Hematopoietic multipotent progenitor cell (in vitro differentiated cells): ENCODE measurements at regions not wholly inside any gene's neighbourhood (a gene's known extent, or its start where the extent isn't known, plus 50 kb on each side); places are given as distances from the start of the nearest gene placed in this dataset.
A peak's percentile ranks its signal among the peaks of the same experiment; 100 is the strongest.

Experiments used
- DNase-seq, 3 donors: peaks; one replicate each; pipeline ENCODE4 v3.0.0-alpha.2; 2011 to 2015; ENCODE audit warnings: low read depth in 2 of 3, low spot score in 2 of 3

DNA sequence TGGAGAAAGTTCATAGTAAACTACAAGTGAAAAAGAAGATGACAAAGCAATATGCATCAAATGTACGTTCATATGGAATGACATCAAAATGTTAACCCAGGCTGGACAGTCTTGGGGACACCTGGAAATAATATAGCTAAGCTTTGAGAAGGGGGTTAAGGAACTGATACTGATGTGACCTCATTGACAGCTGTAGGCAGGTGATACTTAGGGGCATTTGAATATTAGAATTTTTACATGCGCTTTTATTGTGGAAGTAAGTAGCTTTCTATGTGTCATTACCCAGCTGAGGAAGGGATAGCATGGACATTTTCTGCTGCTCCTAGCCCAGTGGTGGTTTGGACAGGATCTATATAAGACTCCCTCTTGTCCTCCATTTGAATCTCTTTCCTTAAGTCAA lies 299.7 kb downstream of the CWC27 start:
- no peak for DNase-seq

DNA sequence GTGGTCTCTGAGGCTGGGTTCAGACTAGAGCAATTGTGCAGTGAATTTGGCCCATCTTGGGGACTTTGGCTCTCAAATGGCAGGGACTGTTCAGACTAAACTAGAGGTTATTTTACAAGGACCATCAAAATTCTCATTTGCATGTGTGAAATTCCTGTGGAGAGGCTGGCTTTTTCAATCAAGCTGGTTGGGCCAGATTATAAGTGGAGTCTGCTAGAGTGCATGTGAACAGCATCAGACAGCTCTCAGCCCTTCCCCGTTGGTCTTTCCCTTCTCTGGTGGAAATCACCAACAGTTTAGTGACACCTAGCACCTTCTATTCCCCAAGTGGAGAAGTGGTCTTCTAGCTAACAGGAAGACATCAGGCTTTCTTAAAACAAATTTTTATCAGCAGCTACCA lies 301.3 kb downstream of the CWC27 start:
- no peak for DNase-seq

DNA sequence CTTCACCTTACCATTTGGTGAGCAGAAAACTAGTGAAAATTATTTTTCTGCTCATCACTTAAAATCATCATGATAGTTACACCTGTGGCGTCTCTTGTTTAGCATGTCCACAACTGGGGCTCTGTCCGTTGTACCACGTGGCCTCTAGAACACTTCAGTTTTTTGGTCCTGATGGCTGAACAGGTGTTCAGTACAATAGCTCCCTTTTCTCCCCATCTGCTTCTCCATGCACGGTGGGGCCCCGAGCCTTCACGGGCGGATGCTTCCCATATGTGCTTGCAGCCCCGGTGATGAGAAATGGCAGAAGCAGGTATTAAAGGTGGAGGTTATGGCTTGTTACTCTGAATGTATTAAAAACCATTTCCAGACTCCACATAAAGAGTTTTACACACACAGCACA lies 304.1 kb downstream of the CWC27 start:
- DNase-seq = no peak

DNA sequence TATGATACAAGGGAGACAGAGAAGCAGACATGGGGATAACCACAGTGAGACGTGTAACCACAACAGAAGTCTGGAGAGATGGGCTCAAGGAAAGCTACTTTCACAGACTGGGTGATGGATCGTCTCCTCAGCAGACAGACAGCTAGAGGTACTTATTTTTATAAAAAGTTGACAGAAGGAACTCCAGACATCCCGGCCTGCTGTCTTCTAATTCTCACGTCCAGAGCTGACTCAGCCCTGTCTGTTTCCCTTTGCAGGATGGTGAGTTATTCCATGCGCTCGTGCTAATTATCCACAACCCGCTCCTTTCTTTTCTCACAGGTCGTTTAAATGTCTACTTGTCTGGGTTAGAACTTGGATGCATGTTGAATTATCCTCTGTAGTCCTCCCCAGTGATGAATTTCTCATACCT lies 304.5 kb downstream of the CWC27 start:
- no peak for DNase-seq

DNA sequence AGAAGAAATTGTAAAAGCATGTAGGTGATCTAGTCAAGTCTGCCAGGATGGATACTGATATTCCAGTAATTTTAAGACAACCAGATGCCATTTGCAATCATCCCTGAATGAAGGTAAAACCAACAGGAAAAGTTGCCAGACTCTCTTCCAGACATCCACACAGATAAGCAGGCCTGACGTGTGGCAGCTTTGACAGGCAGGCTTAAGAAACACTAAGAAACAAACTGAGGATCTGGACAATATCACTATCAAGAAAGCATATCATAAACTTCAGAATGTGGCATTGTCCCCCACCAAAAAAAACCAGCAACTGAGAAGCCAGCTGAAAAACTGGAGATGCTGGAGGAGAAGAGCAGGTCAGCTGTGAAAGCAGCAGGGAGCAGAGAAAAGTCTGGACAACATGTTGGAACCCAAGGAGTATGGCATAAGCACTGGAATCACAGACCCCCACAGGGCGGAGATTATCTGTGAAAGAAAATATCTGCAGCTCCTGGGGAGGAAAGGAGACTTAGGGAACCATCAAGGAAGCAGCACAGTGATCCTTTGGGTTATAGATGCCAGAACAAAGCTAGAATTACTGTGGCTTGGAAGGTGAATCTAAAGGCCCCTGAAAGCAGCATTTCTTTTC lies 307.0 kb downstream of the CWC27 start:
- no peak for DNase-seq

DNA sequence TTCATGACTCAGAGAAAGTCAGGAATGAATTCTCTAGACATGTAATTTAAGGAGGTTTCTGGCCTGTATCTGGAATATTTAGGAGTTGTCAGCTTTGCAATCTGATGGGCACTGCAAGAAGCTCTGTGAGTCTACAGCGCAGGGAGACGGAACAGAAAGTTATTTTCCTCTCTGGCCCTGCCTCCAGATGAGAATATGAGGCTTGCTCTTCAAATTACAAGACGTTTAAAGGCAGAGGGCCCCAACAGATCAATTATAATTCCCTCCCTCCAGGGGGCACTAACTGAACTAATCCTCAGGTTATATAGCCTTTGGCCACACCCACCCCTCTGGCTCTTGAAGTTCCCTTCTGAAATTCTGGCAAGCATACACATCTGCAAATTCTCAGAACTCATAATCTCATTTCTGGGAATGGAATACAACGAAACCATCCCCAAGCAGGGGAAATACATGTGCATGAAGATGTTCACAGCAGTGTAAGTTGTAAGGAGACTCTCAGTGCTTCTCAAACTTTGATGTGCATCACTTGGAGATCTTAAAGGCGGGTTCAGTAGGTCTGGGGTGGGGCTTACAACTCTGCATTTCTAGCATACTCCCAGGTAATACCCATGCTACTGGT lies 307.6 kb downstream of the CWC27 start:
- peak in 2 of 3 donors; percentile 68 to 87 for DNase-seq

DNA sequence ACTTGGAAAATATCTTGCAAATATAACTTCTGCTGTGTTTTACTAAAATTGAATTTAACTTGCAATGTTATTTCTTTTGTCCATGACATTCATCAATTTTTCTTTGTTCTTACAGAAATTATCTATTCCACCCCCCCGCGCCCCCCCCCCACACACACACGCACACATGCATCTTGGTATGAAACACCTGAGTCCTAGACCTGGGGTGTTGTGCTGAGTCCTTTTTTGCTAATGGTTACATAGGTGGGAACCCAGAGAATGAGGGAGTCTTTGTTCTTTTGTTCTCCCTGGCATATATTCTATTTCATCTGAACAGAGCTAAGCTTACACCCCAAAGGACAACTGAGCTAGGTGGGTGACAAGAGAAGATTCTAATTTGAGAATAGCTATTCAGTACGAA lies 308.9 kb downstream of the CWC27 start:
- no peak for DNase-seq

DNA sequence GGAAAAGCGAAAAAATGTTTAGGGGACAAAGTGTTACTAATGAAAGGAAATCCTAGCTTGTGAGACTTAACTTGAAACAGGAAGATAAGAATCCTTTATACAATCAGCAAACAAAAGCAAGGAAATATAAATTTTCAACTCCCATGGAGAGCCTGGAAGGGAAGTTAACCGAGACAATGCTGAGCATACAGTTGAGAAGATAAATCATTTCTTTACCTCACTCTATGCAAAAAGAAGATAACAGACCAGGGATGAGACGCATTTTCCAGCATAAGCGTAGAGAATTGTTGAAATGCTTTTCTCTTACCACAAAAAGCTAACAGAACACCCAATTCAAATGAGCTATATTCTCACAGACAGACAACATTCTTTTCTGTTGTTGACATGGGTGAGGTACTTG lies 309.6 kb downstream of the CWC27 start:
- DNase-seq = no peak

DNA sequence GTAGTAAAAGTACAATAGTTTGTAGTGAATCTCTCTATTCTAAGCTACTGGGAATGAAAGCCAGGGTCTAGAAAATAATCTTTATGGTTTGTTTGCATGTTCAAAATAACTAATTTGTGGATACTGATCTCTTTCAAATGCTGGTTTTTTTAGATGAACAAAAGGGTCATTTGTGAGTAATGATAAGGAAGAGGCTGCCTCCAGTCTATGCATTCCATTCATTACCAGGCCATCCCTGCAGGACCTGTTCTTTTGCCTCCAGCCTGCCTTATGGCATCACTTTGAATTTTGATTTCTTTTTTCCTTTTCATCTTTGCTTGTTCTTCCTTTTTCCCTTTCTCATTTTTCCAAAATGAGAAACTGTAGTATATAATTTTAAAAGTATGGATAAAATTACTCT lies 312.3 kb downstream of the CWC27 start:
- no peak for DNase-seq

DNA sequence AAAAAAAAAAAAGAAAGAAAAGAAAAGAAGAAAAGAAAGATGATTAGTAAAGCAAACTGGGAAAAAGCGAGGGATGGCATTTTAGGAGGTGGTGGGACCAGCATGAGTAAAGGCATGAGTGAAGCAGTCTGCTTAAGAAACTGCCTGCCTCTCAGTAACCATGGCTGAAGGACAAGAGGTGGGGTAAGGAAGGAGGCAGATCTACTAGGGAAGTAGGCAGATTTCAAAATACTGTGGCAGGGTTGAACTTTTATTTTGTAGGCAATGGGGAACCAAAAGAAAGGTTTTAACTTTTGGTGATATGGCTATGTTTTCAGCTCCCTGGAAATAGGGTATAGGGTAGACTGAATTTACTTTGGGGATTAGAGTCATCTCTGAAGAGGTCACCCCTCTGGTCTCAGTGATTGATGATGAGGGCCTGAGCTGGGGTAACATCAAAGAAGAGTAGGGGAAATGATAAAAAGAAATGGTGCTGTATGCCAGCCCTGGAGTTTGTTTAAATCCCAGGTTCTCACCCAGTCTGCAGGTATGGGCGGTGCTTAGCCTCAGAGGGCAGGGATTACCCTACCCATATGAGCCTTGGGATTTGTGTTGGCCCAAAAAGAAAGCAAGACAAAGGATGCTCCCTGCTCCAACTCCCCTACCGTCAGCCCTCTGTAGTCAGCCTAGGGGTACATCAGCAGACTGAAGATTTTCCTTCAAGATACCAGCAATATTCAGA lies 316.2 kb downstream of the CWC27 start:
- DNase-seq = no peak

DNA sequence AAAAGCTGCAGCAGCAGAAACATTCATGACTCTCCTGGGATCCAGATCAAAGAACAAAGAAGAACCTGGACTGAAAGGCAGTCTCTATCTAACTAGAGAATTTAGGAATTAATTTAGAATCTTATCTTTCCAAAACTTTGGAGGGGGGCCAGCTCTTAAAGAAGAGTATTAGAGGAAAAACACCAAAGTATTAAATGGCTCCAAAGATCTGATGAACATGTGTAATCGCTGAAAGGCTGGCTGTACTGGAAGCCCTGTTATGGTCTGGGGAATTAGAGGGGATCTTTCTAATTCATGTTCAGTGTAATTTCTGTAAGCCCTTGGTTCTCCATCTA lies 316.8 kb downstream of the CWC27 start:
- DNase-seq = no peak

DNA sequence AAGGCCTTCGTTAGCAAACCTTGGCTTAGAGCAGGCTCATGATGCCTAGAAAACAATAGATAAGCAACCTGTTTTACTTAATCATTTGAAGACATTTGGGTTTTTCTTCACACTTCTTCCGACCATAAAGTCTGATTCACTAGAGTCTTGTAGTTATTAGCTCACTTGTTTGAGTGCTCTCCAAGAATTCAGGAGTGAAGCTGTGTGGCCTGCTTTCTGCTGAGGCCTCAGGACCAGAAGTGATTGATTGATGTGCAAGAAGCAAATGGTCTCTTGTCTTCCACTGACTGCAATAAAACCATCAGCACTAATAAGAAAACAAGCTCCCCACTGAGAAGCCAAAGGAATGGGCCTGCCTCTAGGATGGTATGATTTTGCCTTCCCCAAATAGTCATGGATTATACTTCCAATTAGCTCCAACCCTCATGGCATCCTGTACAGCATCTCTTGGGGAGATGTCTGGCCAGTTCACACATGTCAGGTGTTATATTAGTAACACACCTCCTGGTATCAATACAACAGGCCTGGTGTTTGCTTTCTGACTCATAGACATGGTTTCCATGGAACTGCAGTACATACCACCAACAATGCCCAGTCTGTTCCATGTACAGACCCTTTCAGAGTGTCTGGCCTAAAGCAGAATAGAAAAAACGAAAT lies 317.6 kb downstream of the CWC27 start:
- no peak for DNase-seq

DNA sequence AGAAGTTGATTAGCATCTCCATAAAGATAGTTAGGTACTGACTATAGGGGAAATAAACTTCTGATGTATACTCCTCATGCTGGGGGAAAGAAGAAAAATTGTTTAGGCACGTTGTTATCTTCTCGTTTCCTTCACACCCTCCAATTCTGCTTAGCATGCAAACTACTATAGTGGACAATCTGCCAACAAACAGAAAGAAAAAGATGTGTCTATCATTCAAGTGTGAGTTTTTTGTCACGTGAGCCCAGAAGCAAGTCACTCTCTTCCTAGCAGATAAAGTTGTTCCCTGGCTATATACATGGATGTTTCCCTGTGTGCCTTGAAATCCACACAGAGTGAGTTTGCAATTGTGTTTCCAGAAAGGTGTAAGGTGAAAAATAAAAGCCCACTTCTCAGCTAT lies 318.4 kb downstream of the CWC27 start:
- DNase-seq = no peak

DNA sequence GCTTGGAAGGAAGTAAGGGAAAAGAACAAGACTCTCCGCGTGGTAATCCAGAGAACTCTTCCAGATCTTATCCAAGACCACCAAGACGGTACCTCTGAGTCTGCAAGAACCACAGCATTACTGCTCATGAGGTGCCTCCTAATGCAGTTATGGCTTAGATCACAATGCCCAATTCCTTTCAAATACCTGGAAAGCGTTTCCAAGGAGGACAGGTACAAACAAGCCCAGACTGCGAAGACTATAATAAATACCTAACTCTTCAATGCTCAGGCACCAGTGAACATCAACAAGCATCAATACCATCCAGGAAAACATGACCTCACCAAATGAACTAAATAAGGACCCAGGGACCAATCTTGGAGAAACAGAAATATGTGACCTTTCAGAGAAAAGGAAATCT lies 325.5 kb downstream of the CWC27 start:
- no peak for DNase-seq

DNA sequence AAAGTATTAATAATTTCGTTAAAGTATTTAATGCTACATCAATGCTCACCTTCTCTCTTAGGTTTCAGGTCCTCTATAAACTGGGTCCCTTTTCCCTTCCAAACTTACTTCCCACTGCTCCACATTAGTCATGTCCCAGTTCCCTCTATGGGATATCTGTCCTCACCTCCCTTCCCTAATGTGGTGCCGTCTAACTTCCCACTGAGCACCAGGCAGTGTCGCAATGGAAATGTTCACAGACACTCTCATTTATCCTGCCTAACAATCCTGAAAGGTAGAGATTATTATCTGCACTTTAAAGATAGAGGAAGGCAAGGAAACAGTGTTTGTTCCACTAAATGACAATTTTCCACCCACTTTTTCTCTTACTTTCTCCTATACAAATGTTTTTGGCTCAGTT lies 329.7 kb downstream of the CWC27 start:
- no peak for DNase-seq
